ENCODE measurements at regions not wholly inside any gene's neighbourhood (a gene's known extent, or its start where the extent isn't known, plus 50 kb on each side); places are given as distances from the start of the nearest gene placed in this dataset.
"Not testable (repeated sequence)": the region's sequence is repeated elsewhere in the genome, so short reads cannot be mapped to it uniquely, and the experiment has no call there.

- not testable (repeated sequence) for DNase-seq (ENCODE audit: low read depth in 4 of 4, low spot score in 1 of 4)
These were observed 110.7 kb downstream of the CRLF3 start for GRCh38 chr17:30713805-30714204.

DNA sequence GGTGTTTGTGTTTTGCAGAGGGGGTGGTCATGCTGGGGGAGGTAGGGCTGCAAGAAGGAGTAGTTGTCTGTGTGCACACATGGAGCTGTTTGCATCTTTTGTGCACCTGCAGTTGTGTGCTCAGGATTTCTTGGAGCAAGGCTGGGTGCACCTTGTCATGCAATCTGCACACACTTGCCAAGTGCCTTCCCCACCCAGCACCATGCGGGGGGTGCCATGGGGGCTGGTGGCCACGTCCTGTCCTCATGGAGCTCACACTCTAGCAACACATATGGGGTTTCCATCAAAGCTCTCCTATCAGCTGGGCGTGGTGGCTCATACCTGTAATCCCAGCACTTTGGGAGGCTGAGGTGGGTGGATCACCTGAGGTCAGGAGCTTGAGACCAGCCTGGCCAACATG is 111.6 kb downstream of the CRLF3 start:
- not testable (repeated sequence) for DNase-seq (ENCODE audit: low read depth in 4 of 4, low spot score in 1 of 4)

- DNase-seq (ENCODE audit: low read depth in 4 of 4, low spot score in 1 of 4) = not testable (repeated sequence)
These were observed 112.6 kb downstream of the CRLF3 start for GRCh38 chr17:30711626-30712507.

GRCh38 chr17:30711176-30711575 is 113.3 kb downstream of the CRLF3 start:
- not testable (repeated sequence) for DNase-seq (ENCODE audit: low read depth in 4 of 4, low spot score in 1 of 4)

DNA sequence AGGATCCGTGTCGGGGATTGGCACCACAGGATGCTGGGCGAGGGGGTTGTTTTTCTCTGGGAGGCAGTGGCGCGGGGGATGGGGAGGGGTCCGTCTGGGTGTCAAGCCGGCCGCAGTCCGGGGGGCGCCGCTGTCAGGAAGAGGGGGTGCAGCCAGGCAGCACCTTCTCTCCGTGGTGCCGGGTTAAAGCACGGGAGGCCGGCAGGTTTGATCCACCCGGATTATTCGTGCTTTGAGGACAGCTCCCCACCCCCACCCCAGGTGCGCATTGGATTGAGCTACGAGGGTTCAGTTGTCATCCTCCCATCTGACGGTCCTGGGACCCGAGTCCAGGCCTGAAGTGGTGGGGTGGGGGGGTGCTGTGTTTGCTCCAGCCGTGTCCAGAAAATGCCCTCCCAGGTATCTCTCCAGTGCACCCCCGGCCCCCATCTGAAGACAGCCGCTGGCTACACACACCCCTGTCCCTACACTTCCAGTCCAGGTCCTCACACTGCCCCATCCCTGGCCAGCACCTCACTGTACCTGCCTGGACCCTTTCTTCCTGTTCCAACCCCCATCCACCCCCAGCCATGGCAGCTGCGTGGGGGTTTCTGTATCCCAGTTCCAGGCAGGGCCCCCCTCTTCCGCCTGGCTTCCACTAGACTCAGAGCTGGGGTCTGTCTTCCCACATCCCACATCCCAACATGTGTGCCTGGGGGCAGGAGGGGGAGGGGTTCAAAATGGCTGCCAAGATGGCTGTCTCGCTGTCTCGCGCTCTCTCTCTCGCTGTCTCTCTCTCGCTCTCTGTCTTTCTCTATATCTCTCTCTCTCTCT is 114.0 kb downstream of the CRLF3 start:
- DNase-seq (ENCODE audit: low read depth in 4 of 4, low spot score in 1 of 4) = not testable (repeated sequence)

DNA sequence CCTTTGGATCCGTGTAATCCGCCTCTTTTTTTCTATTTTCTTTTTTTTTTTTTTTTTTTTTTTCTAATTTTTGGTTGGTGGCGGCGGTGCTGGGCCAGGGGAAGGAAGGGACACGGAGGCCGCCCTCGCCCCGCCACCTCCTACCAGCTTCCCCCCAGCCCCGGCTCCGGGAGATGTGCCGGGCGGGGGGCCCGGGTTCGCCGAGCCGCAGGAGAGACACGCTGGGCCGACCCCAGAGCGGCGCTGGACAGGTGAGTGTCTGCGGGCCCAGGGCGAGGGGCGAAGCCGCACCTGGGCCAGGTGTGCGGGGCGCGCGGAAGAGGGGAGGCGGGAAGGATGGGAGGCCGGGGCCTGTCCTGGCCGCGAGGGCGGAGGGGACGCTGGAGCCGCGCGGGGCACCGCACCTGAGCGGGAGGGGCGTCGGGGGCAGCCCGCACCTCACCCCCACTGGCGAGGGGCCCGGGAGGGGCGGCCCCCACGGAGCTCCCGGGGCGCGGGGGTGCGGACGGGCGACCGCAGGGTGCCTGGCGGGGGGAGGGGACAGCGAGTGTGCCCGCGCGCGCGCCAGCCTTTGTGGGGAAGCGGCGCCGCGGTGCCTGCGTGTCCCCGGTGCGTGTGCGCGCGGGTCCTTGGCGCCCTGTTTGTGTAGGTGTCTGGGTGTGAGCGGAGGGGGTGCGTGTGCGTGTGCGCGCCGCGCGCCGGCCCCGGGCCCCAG is 114.8 kb downstream of the CRLF3 start:
- DNase-seq (ENCODE audit: low read depth in 4 of 4, low spot score in 1 of 4) = not testable (repeated sequence)

DNA sequence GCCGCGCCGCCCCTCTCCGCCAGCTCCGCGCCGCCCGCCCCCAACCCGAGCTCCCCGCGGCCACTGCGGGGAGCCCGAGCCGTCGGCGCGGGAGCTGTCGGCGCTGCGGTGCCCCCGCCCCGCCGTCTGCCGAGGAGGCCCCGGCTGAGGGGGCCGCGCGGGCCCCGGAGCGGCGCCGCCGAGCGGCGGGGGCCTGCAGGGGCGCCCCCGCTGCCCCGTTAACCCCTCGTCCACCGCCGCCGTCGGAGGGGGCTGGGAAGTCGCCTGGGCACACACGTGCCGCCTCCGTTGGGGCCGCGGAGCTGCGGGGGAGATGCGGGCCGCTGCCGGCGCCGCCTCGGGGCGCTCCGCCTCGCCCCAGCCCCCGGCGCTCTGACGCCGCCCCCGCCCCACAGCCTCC is 115.4 kb downstream of the CRLF3 start:
- not testable (repeated sequence) for DNase-seq (ENCODE audit: low read depth in 4 of 4, low spot score in 1 of 4)

GRCh38 chr17:30708241-30709078 is 116.0 kb downstream of the CRLF3 start:
- DNase-seq (ENCODE audit: low read depth in 4 of 4, low spot score in 1 of 4) = peak in 3 of 4 experiments; percentile 18 to 51 (median 33)

GRCh38 chr17:30707724-30708240 is 116.7 kb downstream of the CRLF3 start:
- not testable (repeated sequence) for DNase-seq (ENCODE audit: low read depth in 4 of 4, low spot score in 1 of 4)

GRCh38 chr17:30706461-30707335 is 117.8 kb downstream of the CRLF3 start:
- DNase-seq (ENCODE audit: low read depth in 4 of 4, low spot score in 1 of 4) = not testable (repeated sequence)

DNA sequence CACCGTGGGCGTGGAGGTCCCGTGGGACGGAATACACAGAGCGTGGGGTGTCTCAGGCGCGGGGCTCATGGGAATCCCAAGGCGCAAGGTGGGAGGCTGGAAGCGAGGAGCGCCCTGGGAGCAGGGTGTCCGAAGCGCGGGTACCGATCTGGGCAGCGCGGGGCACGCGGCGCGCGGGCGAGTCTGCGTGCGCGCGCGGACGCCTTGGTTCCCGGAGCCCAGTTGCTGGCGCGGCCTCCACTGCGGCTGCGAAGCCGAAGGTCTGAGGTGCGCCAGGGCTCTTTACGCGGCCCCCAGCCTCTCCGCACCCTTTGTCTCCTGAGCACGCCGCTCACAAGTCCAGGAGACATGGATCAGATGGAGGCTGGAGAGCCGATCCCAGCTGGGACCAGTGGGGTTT is 118.5 kb downstream of the CRLF3 start:
- DNase-seq (ENCODE audit: low read depth in 4 of 4, low spot score in 1 of 4) = not testable (repeated sequence)

DNA sequence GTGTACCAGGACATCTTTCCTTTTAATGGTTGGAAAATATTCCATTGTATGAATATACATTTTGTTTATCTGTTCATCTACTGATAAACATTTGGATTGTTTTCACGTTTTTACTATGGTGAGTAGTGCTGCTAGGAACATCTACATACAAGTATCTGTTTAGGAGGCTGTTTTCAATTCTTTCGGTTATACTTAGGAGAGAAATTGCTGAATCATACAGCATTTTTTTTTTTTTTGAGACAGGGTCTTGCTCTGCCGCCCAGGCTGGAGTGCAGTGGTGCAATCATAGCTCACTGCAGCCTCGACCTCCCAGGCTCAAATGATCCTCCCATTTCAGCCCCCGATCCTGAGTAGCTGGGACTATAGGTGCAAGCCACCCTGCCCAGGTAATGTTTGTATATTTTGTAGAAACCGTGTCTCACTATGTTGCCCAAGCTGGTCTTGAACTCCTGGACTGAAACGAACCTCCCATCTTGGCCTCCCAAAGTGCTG is 122.9 kb downstream of the CRLF3 start:
- no peak for DNase-seq (ENCODE audit: low read depth in 4 of 4, low spot score in 1 of 4)

GRCh38 chr17:30700833-30701232 is 123.7 kb downstream of the CRLF3 start:
- not testable (repeated sequence) for DNase-seq (ENCODE audit: low read depth in 4 of 4, low spot score in 1 of 4)

DNA sequence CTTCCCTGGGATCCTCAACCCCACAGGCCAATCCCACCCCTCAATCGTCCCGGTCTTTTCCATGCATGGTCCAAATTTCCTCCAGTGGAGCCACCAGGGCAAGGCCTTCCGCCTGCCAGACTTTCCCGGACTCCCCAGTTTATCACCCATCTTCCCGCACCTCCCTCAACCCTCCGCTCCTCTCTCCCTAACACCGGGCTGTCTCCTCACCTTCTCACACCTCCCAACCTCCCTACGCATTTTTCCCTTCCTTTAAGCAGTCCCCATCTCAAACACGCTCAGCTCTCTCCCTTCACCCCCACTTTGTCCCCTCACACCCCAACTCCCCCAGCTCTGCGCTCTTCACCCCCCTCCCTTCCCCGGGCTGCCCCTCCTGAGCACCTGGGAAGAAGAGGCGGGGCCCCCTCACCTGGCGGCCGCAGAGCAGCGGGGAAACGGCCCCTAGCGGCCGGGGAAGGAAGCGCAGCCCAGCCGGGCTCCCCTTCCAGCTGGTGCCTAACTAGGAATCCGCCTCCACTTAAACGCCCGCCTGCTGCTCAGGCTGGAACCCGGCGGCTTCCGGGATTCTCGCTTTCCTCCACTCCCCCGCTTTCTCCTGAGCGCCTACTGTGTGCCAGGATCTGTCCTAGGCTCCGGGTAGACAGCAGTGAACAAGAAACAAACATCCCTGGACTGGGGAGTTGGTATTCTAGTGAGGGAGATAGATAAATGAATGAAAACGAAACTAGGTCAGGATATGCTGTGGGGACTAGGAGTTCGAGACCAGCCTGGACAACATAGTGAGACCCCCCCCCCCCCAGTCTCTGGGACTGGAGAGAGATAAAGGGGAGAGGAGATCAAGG is 126.7 kb downstream of the CRLF3 start:
- peak; percentile 41 to 54 (median 48) for DNase-seq (ENCODE audit: low read depth in 4 of 4, low spot score in 1 of 4)

- DNase-seq (ENCODE audit: low read depth in 4 of 4, low spot score in 1 of 4) = no peak
These were observed 128.3 kb downstream of the CRLF3 start for GRCh38 chr17:30696234-30696633.

DNA sequence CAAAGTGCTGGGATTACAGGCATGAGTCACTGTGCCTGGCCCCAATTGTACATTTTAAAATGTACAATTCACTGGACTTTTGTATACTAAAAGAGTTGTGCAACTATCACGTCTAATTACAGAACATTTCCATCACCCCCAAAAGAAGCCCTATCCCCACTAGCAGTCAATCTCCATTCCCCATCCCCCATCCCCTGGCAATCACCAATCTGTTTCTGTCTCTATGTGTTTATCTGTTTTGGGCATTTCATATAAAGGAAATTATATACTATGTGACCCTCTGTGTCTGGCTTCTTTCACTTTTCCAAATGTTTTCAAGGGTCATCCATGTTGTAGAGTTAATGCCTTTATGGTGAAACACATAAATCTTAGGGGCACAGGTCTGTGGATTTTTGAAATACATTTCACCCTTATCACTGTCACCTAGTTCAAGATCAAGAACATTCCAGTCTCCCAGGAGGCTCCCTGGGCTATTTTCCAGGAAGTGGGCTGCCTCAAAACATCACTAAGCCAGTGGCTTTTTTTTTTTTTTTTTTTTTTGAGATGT is 129.2 kb downstream of the CRLF3 start:
- not testable (repeated sequence) for DNase-seq (ENCODE audit: low read depth in 4 of 4, low spot score in 1 of 4)

DNA sequence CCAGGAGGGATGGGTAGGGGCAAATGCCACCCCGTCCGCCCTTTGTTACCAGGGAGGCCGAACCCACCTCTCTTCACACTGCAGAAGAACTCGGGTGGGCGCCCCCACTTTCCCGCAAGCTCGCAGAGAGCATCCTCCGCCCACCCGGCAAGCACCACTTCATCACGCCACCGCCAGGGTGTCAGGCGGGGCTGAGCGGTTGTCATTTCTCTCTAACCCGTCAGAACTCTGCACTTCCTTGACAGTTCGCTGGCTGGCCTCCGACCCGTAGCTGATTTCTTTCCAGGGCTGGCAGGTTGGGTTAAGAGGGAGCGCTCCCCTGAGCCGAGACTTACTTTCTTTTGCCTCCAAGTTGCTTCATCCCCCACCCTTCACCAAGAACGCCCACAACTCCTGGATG is 130.7 kb downstream of the CRLF3 start:
- DNase-seq (ENCODE audit: low read depth in 4 of 4, low spot score in 1 of 4) = not testable (repeated sequence)

Data from stimulated activated CD4-positive, alpha-beta T cell treated with anti-CD3 and anti-CD28 coated beads, Interleukin-1b, Interleukin-23, amount 100 ng/mL, for 24 hours (primary cell).